NT2/D1 (cell line): ENCODE measurements at regions not wholly inside any gene's neighbourhood (a gene's known extent, or its start where the extent isn't known, plus 50 kb on each side); places are given as distances from the start of the nearest gene placed in this dataset.

Experiments used
- YY1 ChIP-seq: IDR thresholded peaks from 2 replicates; pipeline ENCODE4 v1.6.1; 2011; ENCODE audit not compliant: insufficient read length, insufficient read depth
- ZNF274 ChIP-seq: IDR thresholded peaks from 2 replicates; pipeline ENCODE4 v1.6.1; 2011; ENCODE audit warnings: mild to moderate bottlenecking, low read depth, low read length

DNA sequence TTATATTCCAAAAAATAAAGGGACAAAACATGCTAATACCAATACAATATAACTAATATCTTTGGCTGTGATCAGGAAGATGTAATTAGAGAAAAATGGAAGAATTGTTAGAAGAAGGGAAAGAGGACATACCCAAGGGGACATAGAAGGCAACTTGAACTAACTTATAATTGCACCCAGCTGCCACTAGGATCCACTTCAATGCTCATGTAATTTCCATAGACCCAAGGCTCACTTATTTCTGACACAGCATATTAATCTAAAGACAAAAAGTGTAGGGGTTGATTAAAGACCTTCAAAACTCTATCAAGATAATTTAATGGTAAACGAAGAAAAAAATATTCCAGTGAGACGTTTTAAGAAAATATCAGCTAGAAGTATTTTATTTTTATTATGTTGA lies 396.0 kb upstream of the ADGRB3 start:
- no peak for TF ChIP-seq ZNF274
- no peak for TF ChIP-seq YY1
